BJ (cell line): ENCODE measurements at regions not wholly inside any gene's neighbourhood (a gene's known extent, or its start where the extent isn't known, plus 50 kb on each side); places are given as distances from the start of the nearest gene placed in this dataset.

Source experiments
- CTCF ChIA-PET: fragments of 350-600 bp; formaldehyde crosslinking; extraction: SDS; loops from one replicate; lab custom pipeline; 2021; ENCODE audit warnings: antibody characterized with exemption, inconsistent platforms; lab: Yijun Ruan, JAX
- POLR2A ChIA-PET: fragments of 300-600 bp; sonication (Branson Sonifier 250); formaldehyde crosslinking; extraction: SDS; loops from one replicate; lab custom pipeline; 2021; ENCODE audit warnings: antibody characterized with exemption; lab: Charles Lee
- DNase-seq: peaks from one replicate; pipeline ENCODE4 v3.0.0-alpha.2; 2011; ENCODE audit warnings: low read depth
- H3K27me3 ChIP-seq: 2 replicates; pipeline ENCODE4 v1.6.0; 2011; ENCODE audit warnings: low read length; ENCODE audit not compliant: control insufficient read depth, insufficient read depth
- H3K36me3 ChIP-seq: 2 replicates; pipeline ENCODE4 v1.5.1; 2011; ENCODE audit warnings: low read length; ENCODE audit not compliant: control insufficient read depth, insufficient read depth
- H3K4me3 ChIP-seq: 2 replicates; pipeline ENCODE4 v1.5.1; 2011; ENCODE audit warnings: low read depth, mild to moderate bottlenecking, control low read depth, low read length
- CTCF ChIP-seq: IDR thresholded peaks from 2 replicates; pipeline ENCODE4 v1.5.1; 2011; ENCODE audit warnings: low read depth, mild to moderate bottlenecking, control low read depth, inconsistent platforms, low read length, moderate library complexity; ENCODE audit not compliant: insufficient read depth

- Histone ChIP-seq H3K36me3 (no peaks in the 10 kb centered on the region), H3K27me3 (no peaks in the 10 kb centered on the region), H3K4me3 (no peak overlapping the region)
- no peak for TF ChIP-seq CTCF
- ChIA-PET POLR2A (no interaction called here), CTCF (no interaction called here)
- DNase-seq = no peak
Observed at GRCh38 chr18:37657493-37657892, 91.9 kb upstream of the CELF4 start.

GRCh38 chr18:37654731-37655369, 89.3 kb upstream of the CELF4 start:
- CTCF ChIA-PET = no interaction called here

GRCh38 chr18:37654034-37654433, 88.4 kb upstream of the CELF4 start:
- DNase-seq = no peak
- Histone ChIP-seq H3K4me3 (no peak overlapping the region), H3K36me3 (no peaks in the 10 kb centered on the region), H3K27me3 (no peaks in the 10 kb centered on the region)
- ChIA-PET POLR2A (no interaction called here), CTCF (no interaction called here)
- TF ChIP-seq CTCF = no peak

More at GRCh38 chr18:37654731-37655369, 89.3 kb upstream of the CELF4 start:
- no peaks in the 10 kb centered on the region for H3K27me3 ChIP-seq
- H3K36me3 ChIP-seq = no peaks in the 10 kb centered on the region
- TF ChIP-seq CTCF = no peak
- POLR2A ChIA-PET = no interaction called here
- H3K4me3 ChIP-seq = no peak overlapping the region
- DNase-seq = no peak

- Histone ChIP-seq H3K36me3 (no peaks in the 10 kb centered on the region), H3K4me3 (no peak overlapping the region), H3K27me3 (no peaks in the 10 kb centered on the region)
- TF ChIP-seq CTCF = no peak
- POLR2A ChIA-PET = no interaction called here
- DNase-seq = no peak
- CTCF ChIA-PET = no interaction called here
Observed at GRCh38 chr18:37653618-37654017, 88.0 kb upstream of the CELF4 start.

GRCh38 chr18:37649930-37650329, 84.3 kb upstream of the CELF4 start:
- Histone ChIP-seq H3K36me3 (no peaks in the 10 kb centered on the region), H3K27me3 (no peaks in the 10 kb centered on the region), H3K4me3 (no peak overlapping the region)
- POLR2A ChIA-PET = no interaction called here
- CTCF ChIA-PET = no interaction called here
- TF ChIP-seq CTCF = no peak
- DNase-seq = no peak
